ENCODE measurements at regions not wholly inside any gene's neighbourhood (a gene's known extent, or its start where the extent isn't known, plus 50 kb on each side); places are given as distances from the start of the nearest gene placed in this dataset.
"Not testable (repeated sequence)": the region's sequence is repeated elsewhere in the genome, so short reads cannot be mapped to it uniquely, and the experiment has no call there.

GRCh38 chr3:83218383-83219200 is 1457.1 kb upstream of the GBE1 start:
- FAIRE-seq (no peak), DNase-seq (ENCODE audit: insufficient read length, low spot score) (no peak)
- TF ChIP-seq SPI1 (IDR thresholded peaks at IDR 0.05; ENCODE audit: low read depth, low read length) (no peak), PAX5 (IDR thresholded peaks at IDR 0.05; ENCODE audit: insufficient read depth, low read length, severe bottlenecking) (no peak), TAF1 (IDR thresholded peaks at IDR 0.05; ENCODE audit: low read depth, low read length) (no peak), POU2F2 (IDR thresholded peaks at IDR 0.05; ENCODE audit: low read depth, low read length) (no peak), POLR2AphosphoS5 (IDR thresholded peaks at IDR 0.05; ENCODE audit: low read depth, low read length) (no peak), POLR2A (IDR thresholded peaks at IDR 0.05; ENCODE audit: low read depth, low read length) (no peak)

- not testable (repeated sequence) for DNase-seq (ENCODE audit: insufficient read length, low spot score); FAIRE-seq
These were observed 1456.2 kb upstream of the GBE1 start for GRCh38 chr3:83217595-83218118.

- TF ChIP-seq POU2F2 (IDR thresholded peaks at IDR 0.05; ENCODE audit: low read depth, low read length) (no peak), POLR2A (IDR thresholded peaks at IDR 0.05; ENCODE audit: low read depth, low read length) (no peak), TAF1 (IDR thresholded peaks at IDR 0.05; ENCODE audit: low read depth, low read length) (no peak), SPI1 (IDR thresholded peaks at IDR 0.05; ENCODE audit: low read depth, low read length) (no peak), POLR2AphosphoS5 (IDR thresholded peaks at IDR 0.05; ENCODE audit: low read depth, low read length) (no peak), PAX5 (IDR thresholded peaks at IDR 0.05; ENCODE audit: insufficient read depth, low read length, severe bottlenecking) (no peak)
- no peak for FAIRE-seq
These were observed 1455.6 kb upstream of the GBE1 start for GRCh38 chr3:83216919-83217594.

GRCh38 chr3:83195243-83195642 is 1433.8 kb upstream of the GBE1 start:
- FAIRE-seq, result no peak
- no peak for DNase-seq (ENCODE audit: insufficient read length, low spot score)
- TF ChIP-seq PAX5 (IDR thresholded peaks at IDR 0.05; ENCODE audit: insufficient read depth, low read length, severe bottlenecking), result no peak
- no peak for TF ChIP-seq SPI1 (IDR thresholded peaks at IDR 0.05; ENCODE audit: low read depth, low read length)
- TF ChIP-seq POLR2AphosphoS5 (IDR thresholded peaks at IDR 0.05; ENCODE audit: low read depth, low read length), result no peak
- TF ChIP-seq POLR2A (IDR thresholded peaks at IDR 0.05; ENCODE audit: low read depth, low read length), result no peak
- no peak for TF ChIP-seq POU2F2 (IDR thresholded peaks at IDR 0.05; ENCODE audit: low read depth, low read length)
- TF ChIP-seq TAF1 (IDR thresholded peaks at IDR 0.05; ENCODE audit: low read depth, low read length), result no peak

More at GRCh38 chr3:83216919-83217594, 1455.6 kb upstream of the GBE1 start:
- DNase-seq (ENCODE audit: insufficient read length, low spot score), result no peak

- no peak for FAIRE-seq
- TF ChIP-seq POU2F2 (IDR thresholded peaks at IDR 0.05; ENCODE audit: low read depth, low read length) (no peak), TAF1 (IDR thresholded peaks at IDR 0.05; ENCODE audit: low read depth, low read length) (no peak), POLR2A (IDR thresholded peaks at IDR 0.05; ENCODE audit: low read depth, low read length) (no peak), POLR2AphosphoS5 (IDR thresholded peaks at IDR 0.05; ENCODE audit: low read depth, low read length) (no peak)
- no peak for DNase-seq (ENCODE audit: insufficient read length, low spot score)
These were observed 1432.1 kb upstream of the GBE1 start for GRCh38 chr3:83193526-83193925.

GRCh38 chr3:83189634-83190033 is 1428.2 kb upstream of the GBE1 start:
- no peak for DNase-seq (ENCODE audit: insufficient read length, low spot score)
- FAIRE-seq, result no peak
- TF ChIP-seq POLR2AphosphoS5 (IDR thresholded peaks at IDR 0.05; ENCODE audit: low read depth, low read length), result no peak
- TF ChIP-seq POU2F2 (IDR thresholded peaks at IDR 0.05; ENCODE audit: low read depth, low read length), result no peak
- no peak for TF ChIP-seq PAX5 (IDR thresholded peaks at IDR 0.05; ENCODE audit: insufficient read depth, low read length, severe bottlenecking)
- no peak for TF ChIP-seq POLR2A (IDR thresholded peaks at IDR 0.05; ENCODE audit: low read depth, low read length)
- TF ChIP-seq TAF1 (IDR thresholded peaks at IDR 0.05; ENCODE audit: low read depth, low read length), result no peak
- TF ChIP-seq SPI1 (IDR thresholded peaks at IDR 0.05; ENCODE audit: low read depth, low read length), result no peak

GRCh38 chr3:83169473-83169872 is 1408.0 kb upstream of the GBE1 start:
- FAIRE-seq (no peak), DNase-seq (ENCODE audit: insufficient read length, low spot score) (no peak)
- TF ChIP-seq SPI1 (IDR thresholded peaks at IDR 0.05; ENCODE audit: low read depth, low read length) (no peak), PAX5 (IDR thresholded peaks at IDR 0.05; ENCODE audit: insufficient read depth, low read length, severe bottlenecking) (no peak), TAF1 (IDR thresholded peaks at IDR 0.05; ENCODE audit: low read depth, low read length) (no peak), POU2F2 (IDR thresholded peaks at IDR 0.05; ENCODE audit: low read depth, low read length) (no peak), POLR2AphosphoS5 (IDR thresholded peaks at IDR 0.05; ENCODE audit: low read depth, low read length) (no peak), POLR2A (IDR thresholded peaks at IDR 0.05; ENCODE audit: low read depth, low read length) (no peak)

GRCh38 chr3:83150896-83151295 is 1389.5 kb upstream of the GBE1 start:
- DNase-seq (ENCODE audit: insufficient read length, low spot score) (no peak), FAIRE-seq (no peak)
- TF ChIP-seq POU2F2 (IDR thresholded peaks at IDR 0.05; ENCODE audit: low read depth, low read length), result no peak
- no peak for TF ChIP-seq PAX5 (IDR thresholded peaks at IDR 0.05; ENCODE audit: insufficient read depth, low read length, severe bottlenecking)
- TF ChIP-seq POLR2A (IDR thresholded peaks at IDR 0.05; ENCODE audit: low read depth, low read length), result no peak
- no peak for TF ChIP-seq TAF1 (IDR thresholded peaks at IDR 0.05; ENCODE audit: low read depth, low read length)
- TF ChIP-seq POLR2AphosphoS5 (IDR thresholded peaks at IDR 0.05; ENCODE audit: low read depth, low read length), result no peak
- TF ChIP-seq SPI1 (IDR thresholded peaks at IDR 0.05; ENCODE audit: low read depth, low read length), result no peak

- FAIRE-seq (no peak), DNase-seq (ENCODE audit: insufficient read length, low spot score) (no peak)
- TF ChIP-seq POU2F2 (IDR thresholded peaks at IDR 0.05; ENCODE audit: low read depth, low read length) (no peak), SPI1 (IDR thresholded peaks at IDR 0.05; ENCODE audit: low read depth, low read length) (no peak), POLR2AphosphoS5 (IDR thresholded peaks at IDR 0.05; ENCODE audit: low read depth, low read length) (no peak), PAX5 (IDR thresholded peaks at IDR 0.05; ENCODE audit: insufficient read depth, low read length, severe bottlenecking) (no peak), TAF1 (IDR thresholded peaks at IDR 0.05; ENCODE audit: low read depth, low read length) (no peak), POLR2A (IDR thresholded peaks at IDR 0.05; ENCODE audit: low read depth, low read length) (no peak)
These were observed 1379.5 kb upstream of the GBE1 start for GRCh38 chr3:83140983-83141382.

Measured in GM12891 (cell line).